ENCODE measurements at regions not wholly inside any gene's neighbourhood (a gene's known extent, or its start where the extent isn't known, plus 50 kb on each side); places are given as distances from the start of the nearest gene placed in this dataset.

DNA sequence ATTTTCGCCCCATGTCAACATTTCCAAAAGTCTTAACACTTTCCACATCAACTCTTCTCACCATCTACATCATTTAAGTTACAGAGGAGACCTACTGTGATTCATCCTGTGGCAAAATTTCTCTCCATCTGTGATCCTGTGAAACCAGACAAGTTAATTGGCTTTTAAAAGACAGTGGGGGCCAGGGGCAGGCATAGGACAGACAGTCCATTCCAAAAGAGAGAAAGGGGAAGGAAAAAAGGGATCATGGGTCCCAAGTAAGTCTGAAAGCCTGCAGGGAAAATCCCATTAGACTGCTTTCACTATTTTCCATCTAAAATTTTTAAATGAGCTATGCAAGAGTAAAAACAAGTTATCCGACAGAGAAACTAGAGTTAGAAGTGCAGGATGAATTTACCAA lies 121.0 kb downstream of the MRPL57 start:
- no peak overlapping the region for H2BK5ac ChIP-seq (ENCODE audit: low read depth, low read length, poor library complexity, severe bottlenecking)
- H2BK20ac ChIP-seq (ENCODE audit: low read depth, low read length), result no peak overlapping the region
- H2AFZ ChIP-seq (replicated peaks; ENCODE audit: low read length, poor library complexity), result peak overlapping the region; percentile 99
- TF ChIP-seq POLR2A (IDR thresholded peaks at IDR 0.05; ENCODE audit: low read depth, low read length) (no peak), RCOR1 (IDR thresholded peaks at IDR 0.05; ENCODE audit: insufficient replicate concordance, low read length) (no peak), NFE2L2 (IDR thresholded peaks at IDR 0.05; ENCODE audit: low read depth, low read length) (no peak), BHLHE40 (IDR thresholded peaks at IDR 0.05; ENCODE audit: low read depth, low read length) (no peak), RAD21 (IDR thresholded peaks at IDR 0.05; ENCODE audit: low read length) (no peak), CHD1 (IDR thresholded peaks at IDR 0.05; ENCODE audit: low read depth, low read length) (no peak), SMC3 (IDR thresholded peaks at IDR 0.05; ENCODE audit: low read depth, low read length) (no peak), CEBPB (IDR thresholded peaks at IDR 0.05; ENCODE audit: low read depth, low read length) (no peak), FOS (IDR thresholded peaks at IDR 0.05; ENCODE audit: low read depth, low read length) (no peak), MAFK (IDR thresholded peaks at IDR 0.05; ENCODE audit: low read depth, low read length) (no peak)
- TF ChIP-seq, protein P1, sequence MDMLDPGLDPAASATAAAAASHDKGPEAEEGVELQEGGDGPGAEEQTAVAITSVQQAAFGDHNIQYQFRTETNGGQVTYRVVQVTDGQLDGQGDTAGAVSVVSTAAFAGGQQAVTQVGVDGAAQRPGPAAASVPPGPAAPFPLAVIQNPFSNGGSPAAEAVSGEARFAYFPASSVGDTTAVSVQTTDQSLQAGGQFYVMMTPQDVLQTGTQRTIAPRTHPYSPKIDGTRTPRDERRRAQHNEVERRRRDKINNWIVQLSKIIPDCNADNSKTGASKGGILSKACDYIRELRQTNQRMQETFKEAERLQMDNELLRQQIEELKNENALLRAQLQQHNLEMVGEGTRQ (IDR thresholded peaks at IDR 0.05; ENCODE audit: low read depth, low read length), result no peak
- TF ChIP-seq, protein P2, sequence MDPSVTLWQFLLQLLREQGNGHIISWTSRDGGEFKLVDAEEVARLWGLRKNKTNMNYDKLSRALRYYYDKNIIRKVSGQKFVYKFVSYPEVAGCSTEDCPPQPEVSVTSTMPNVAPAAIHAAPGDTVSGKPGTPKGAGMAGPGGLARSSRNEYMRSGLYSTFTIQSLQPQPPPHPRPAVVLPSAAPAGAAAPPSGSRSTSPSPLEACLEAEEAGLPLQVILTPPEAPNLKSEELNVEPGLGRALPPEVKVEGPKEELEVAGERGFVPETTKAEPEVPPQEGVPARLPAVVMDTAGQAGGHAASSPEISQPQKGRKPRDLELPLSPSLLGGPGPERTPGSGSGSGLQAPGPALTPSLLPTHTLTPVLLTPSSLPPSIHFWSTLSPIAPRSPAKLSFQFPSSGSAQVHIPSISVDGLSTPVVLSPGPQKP (IDR thresholded peaks at IDR 0.05; ENCODE audit: borderline replicate concordance, low read depth, low read length), result no peak
- TF ChIP-seq, protein P3, sequence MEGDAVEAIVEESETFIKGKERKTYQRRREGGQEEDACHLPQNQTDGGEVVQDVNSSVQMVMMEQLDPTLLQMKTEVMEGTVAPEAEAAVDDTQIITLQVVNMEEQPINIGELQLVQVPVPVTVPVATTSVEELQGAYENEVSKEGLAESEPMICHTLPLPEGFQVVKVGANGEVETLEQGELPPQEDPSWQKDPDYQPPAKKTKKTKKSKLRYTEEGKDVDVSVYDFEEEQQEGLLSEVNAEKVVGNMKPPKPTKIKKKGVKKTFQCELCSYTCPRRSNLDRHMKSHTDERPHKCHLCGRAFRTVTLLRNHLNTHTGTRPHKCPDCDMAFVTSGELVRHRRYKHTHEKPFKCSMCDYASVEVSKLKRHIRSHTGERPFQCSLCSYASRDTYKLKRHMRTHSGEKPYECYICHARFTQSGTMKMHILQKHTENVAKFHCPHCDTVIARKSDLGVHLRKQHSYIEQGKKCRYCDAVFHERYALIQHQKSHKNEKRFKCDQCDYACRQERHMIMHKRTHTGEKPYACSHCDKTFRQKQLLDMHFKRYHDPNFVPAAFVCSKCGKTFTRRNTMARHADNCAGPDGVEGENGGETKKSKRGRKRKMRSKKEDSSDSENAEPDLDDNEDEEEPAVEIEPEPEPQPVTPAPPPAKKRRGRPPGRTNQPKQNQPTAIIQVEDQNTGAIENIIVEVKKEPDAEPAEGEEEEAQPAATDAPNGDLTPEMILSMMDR (conservative IDR thresholded peaks at IDR 0.05; ENCODE audit: low read depth, low read length), result no peak
- H2AK9ac ChIP-seq (replicated peaks; ENCODE audit: low read depth, low read length, poor library complexity), result no peak overlapping the region
- no peak overlapping the region for H3K4ac ChIP-seq (ENCODE audit: low read depth, low read length)
- H3K14ac ChIP-seq (replicated peaks; ENCODE audit: low read depth, low read length), result 0 out of 2 replicates have a peak overlapping the region, but pooled peaks have one; percentile 11
- no peak overlapping the region for H3K23ac ChIP-seq (ENCODE audit: low read depth, low read length)
- no TSS peak for BruUV-seq (replicated peaks)
- no peaks in the 10 kb centered on the region for H3K9me1 ChIP-seq (ENCODE audit: insufficient read depth, low read length)
- H3K18ac ChIP-seq (ENCODE audit: low read depth, low read length), result no peak overlapping the region
- H3K56ac ChIP-seq (ENCODE audit: extremely low read depth, insufficient read depth, low read length), result peak overlapping the region; percentile 1; the same call in 1 of the 2 replicates
- H2BK15ac ChIP-seq (ENCODE audit: low read depth, low read length), result no peak overlapping the region
- intact Hi-C loops (cut with micrococcal nuclease) (loop anchor here (1.0 to 10.0 kb wide), 4 partner anchors 158 to 355 kb away; partner anchors contain the start of gene MICU2), in situ Hi-C loops (cut with MboI; ENCODE audit: low sequenced_read_pairs) (loop anchor here (5.0 kb wide), 1 partner anchor 180 kb away; no protein-coding TSS in a partner anchor), dilution Hi-C loops (cut with HindIII; ENCODE audit: low sequenced_read_pairs, unreplicated experiment) (no loop called here)
- no peak for DNase-seq
- H2AK5ac ChIP-seq (ENCODE audit: low read depth, low read length), result no peak overlapping the region
- H4K5ac ChIP-seq (ENCODE audit: low read depth, low read length), result peak overlapping the region; percentile 13; the same call in 1 of the 2 replicates
- H3K27ac ChIP-seq (ENCODE audit: insufficient read depth, low read length), result no peak overlapping the region
- H3K4me3 ChIP-seq (ENCODE audit: insufficient read depth, low read depth, low read length), result peak overlapping the region; percentile 87; the same call in 1 of the 2 replicates
- no peak overlapping the region for H3K9ac ChIP-seq (ENCODE audit: low read depth, low read length)
- no peaks in the 10 kb centered on the region for H3K36me3 ChIP-seq (ENCODE audit: control insufficient read depth, insufficient read depth, low read length)
- peaks cover 2% of the 10 kb centered on the region; the same call in 1 of the 2 replicates for H3K27me3 ChIP-seq (ENCODE audit: control insufficient read depth, insufficient read depth, low read length)
- H3K4me2 ChIP-seq (ENCODE audit: low read depth, low read length), result peak overlapping the region; percentile 58; the same call in 1 of the 2 replicates
- H3K9me3 ChIP-seq (ENCODE audit: control insufficient read depth, insufficient read depth, low read length), result no peaks in the 10 kb centered on the region
- ChIA-PET CTCF (interaction anchor here (0.6 to 3.2 kb wide), 6 partner anchors 17 to 181 kb away, joined by 3 to 20 read pairs (median 3); partner anchors contain the start of gene ZDHHC20), POLR2A (ENCODE audit: unreplicated experiment) (no interaction called here)
- WGBS, 2 experiments (ENCODE audit: extremely low coverage in 2 of 2, insufficient read length in 1 of 2), result no CpG with 5 or more reads among the region's 2 CpGs
- ATAC-seq (ENCODE audit: low read depth), result no peak
- no peak overlapping the region for H2BK120ac ChIP-seq (ENCODE audit: low read depth, low read length)
- H4K20me1 ChIP-seq (ENCODE audit: insufficient read depth, low read length), result no peaks in the 10 kb centered on the region
- H4K8ac ChIP-seq (ENCODE audit: low read depth in 2 of 2, low read length in 2 of 2), result peak overlapping the region; percentile 27 to 85
- no peaks in the 10 kb centered on the region; the same call in 1 of the 2 replicates for H3K4me1 ChIP-seq (ENCODE audit: control insufficient read depth, insufficient read depth, low read length)
- H3K79me1 ChIP-seq (ENCODE audit: low read depth in 1 of 2, low read length in 2 of 2), result peaks cover 3 to 9% of the 10 kb centered on the region in 2 experiments; a peak in 3 of 4 replicates
- H4K91ac ChIP-seq (ENCODE audit: insufficient read depth, low read depth, low read length), result no peak overlapping the region

Data from IMR-90 (cell line).